Astrocyte of the cerebellum (primary cell): ENCODE measurements at regions not wholly inside any gene's neighbourhood (a gene's known extent, or its start where the extent isn't known, plus 50 kb on each side); places are given as distances from the start of the nearest gene placed in this dataset.

Experiments
- DNase-seq: peaks from one replicate; pipeline ENCODE4 v3.0.0-alpha.2; 2011; ENCODE audit warnings: low read depth
- H3K4me3 ChIP-seq: 2 replicates; pipeline ENCODE4 v1.5.1; 2011; ENCODE audit warnings: mild to moderate bottlenecking, low read depth, low read length, moderate library complexity
- CTCF ChIP-seq: IDR thresholded peaks from 2 replicates; pipeline ENCODE4 v1.5.1; 2012; ENCODE audit warnings: low read length, low read depth, moderate library complexity, mild to moderate bottlenecking; ENCODE audit errors: missing control alignments
- in situ Hi-C: cut with HindIII; loops from 2 replicates; pipeline ENCODE4 v1.10.0; 2017; ENCODE audit warnings: low sequenced_read_pairs

GRCh38 chr9:31677415-31677814, 707.0 kb upstream of the ACO1 start:
- in situ Hi-C loops: no loop called here
- H3K4me3 ChIP-seq: no peak overlapping the region
- TF ChIP-seq CTCF: no peak
- no peak for DNase-seq

GRCh38 chr9:31677877-31678276, 706.6 kb upstream of the ACO1 start:
- DNase-seq: no peak
- H3K4me3 ChIP-seq: no peak overlapping the region
- in situ Hi-C loops: no loop called here
- no peak for TF ChIP-seq CTCF

- TF ChIP-seq CTCF: no peak
- in situ Hi-C loops: no loop called here
- peak; percentile 3 for DNase-seq
These were observed 701.3 kb upstream of the ACO1 start for GRCh38 chr9:31683116-31683515.

GRCh38 chr9:31697956-31698355, 686.5 kb upstream of the ACO1 start:
- in situ Hi-C loops: no loop called here
- no peak for TF ChIP-seq CTCF
- DNase-seq: no peak
- no peak overlapping the region for H3K4me3 ChIP-seq

More at GRCh38 chr9:31683116-31683515, 701.3 kb upstream of the ACO1 start:
- H3K4me3 ChIP-seq: no peak overlapping the region

- in situ Hi-C loops: no loop called here
- no peak overlapping the region for H3K4me3 ChIP-seq
- no peak for DNase-seq
- TF ChIP-seq CTCF: no peak
These were observed 684.6 kb upstream of the ACO1 start for GRCh38 chr9:31699836-31700235.

GRCh38 chr9:31700252-31701045, 684.0 kb upstream of the ACO1 start:
- DNase-seq: no peak
- TF ChIP-seq CTCF: no peak
- in situ Hi-C loops: no loop called here

More at GRCh38 chr9:31700252-31701045, 684.0 kb upstream of the ACO1 start:
- H3K4me3 ChIP-seq: no peak overlapping the region
